C4-2B (cell line): ENCODE measurements at regions not wholly inside any gene's neighbourhood (a gene's known extent, or its start where the extent isn't known, plus 50 kb on each side); places are given as distances from the start of the nearest gene placed in this dataset.

Experiments
- CTCF ChIP-seq: fragments of 450-650 bp; conservative IDR thresholded peaks from 2 replicates; pipeline ENCODE4 v1.5.1; 2017; ENCODE audit warnings: mild to moderate bottlenecking
- ZFX ChIP-seq: fragments of 450-650 bp; IDR thresholded peaks from 2 replicates; pipeline ENCODE4 v1.6.1; 2017

DNA sequence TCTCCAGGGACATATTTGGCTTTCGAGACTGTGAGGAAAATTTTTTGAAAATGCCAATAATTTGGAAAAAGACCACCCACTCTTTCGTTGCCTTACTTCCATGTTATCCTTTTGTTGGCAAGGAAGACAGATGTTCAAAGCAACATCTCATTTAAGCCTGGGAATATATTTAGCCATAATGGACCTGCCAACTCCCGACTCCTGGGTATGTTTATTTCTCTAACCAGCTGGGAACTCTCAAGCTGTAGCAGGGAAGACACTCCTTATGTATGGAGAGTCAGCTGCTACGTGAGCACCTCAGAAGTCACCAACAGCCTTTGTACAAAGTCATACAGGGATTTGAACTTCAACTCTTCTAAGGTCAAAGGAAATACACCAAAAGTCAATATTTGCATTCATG lies 96.5 kb upstream of the DAAM1 start:
- TF ChIP-seq CTCF = no peak
- TF ChIP-seq ZFX = no peak
